DMS 273 treated with DMSO at 0.1 percent for 48 hours (cell line): ENCODE measurements at regions not wholly inside any gene's neighbourhood (a gene's known extent, or its start where the extent isn't known, plus 50 kb on each side); places are given as distances from the start of the nearest gene placed in this dataset.

Experiments used
- DNase-seq: peaks from one replicate; lab custom pipeline; 2025; lab: John Stamatoyannopoulos, UW

- no peak for DNase-seq
Observed at GRCh38 chr2:220114443-220114842, 487.0 kb downstream of the SLC4A3 start.

DNA sequence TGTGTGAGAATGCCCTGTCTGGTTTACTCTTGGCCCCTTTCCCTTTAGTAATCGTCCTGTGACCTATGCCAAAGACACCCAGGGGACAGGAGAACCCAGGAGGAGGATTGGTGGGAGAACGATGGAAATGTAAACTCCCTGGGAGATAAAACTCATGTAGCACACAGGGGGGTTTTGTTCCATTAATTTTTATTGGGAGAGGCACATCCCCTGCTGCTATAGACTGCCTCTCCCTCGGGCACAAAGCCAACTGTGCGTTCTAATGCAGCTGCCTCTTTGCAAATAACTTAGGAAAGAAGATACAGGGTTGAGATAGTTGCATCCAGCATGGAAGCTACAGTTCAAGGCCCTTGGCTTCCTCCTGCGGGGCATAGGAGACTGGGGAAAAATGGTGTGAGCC is 489.6 kb downstream of the SLC4A3 start:
- no peak for DNase-seq

- no peak for DNase-seq
Observed at GRCh38 chr2:220120041-220120440, 492.6 kb downstream of the SLC4A3 start.

DNA sequence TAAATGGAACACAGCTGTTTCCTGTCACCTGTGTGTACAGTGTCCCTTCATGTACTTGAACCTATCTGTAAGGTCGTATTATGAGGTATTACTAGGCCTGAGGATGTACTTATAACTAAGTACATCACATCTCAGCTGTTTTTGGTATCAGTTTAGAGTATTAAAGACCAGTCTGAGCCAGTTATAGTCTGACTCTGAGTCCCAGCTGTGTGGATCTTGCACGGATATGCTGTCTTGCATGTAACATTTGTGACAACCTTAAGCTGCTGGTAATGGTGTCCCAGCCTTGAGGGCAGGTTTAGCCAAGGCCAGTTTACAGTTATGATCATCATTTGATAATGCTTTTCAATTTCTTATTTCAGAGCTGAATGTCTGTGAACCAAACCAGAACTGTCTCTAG is 496.3 kb downstream of the SLC4A3 start:
- no peak for DNase-seq

- no peak for DNase-seq
Observed at GRCh38 chr2:220125551-220125950, 498.1 kb downstream of the SLC4A3 start.

DNA sequence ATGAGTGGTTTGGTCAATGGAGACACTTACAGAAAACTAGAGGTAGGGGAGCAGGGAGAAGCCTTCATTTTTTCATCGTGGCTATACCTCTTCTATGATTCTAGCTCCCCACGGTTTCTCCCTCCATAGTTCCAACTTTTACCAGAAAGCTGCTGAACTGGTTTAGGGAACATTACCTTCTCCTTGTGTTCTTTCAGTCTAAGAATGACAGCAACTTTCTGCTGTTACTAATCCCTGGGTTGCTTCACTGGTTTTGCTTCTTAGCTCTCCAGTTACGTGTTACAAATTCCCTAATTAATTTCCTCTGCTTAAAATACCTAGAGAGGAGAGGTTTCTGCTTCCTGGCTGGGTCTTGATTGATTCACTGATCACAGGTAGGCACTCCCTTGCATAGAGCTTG is 499.9 kb downstream of the SLC4A3 start:
- no peak for DNase-seq

DNA sequence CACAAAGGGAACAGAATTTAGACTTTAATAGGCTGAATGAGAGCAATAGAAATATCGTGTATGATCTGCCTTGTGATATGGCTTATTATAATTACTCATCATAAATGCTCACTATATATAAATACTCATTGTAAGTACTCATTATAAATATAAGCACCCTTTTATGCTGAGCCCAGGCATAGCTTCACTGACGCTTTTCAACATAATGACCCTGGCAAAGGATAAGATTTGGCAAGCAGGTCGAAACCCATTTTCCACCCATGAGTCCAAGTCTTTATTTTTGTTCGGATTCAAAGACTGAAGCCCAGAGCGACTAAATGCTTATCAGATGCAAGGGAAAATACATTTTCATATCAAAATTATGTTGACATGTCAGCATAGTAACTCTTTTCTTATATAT is 500.4 kb downstream of the SLC4A3 start:
- no peak for DNase-seq

DNA sequence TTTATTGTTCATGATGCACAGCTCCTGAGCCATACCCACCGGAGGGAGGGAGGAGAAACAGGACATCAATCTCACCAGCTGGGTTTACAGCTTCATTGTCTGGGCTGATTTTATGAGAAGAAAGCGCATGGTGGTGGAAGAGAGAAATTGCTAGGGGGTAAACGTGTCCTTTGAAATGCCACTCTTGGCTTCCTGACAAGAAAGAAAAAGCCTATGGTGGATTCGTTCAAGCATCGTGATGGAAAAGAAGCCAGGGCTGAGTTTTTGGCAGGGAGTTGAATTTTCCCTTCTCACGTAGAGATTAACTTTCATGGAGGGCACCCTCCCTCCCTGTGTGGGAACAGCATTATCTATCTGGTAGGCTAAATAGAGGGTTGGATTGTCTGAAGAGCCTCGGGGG is 502.0 kb downstream of the SLC4A3 start:
- DNase-seq: no peak

DNA sequence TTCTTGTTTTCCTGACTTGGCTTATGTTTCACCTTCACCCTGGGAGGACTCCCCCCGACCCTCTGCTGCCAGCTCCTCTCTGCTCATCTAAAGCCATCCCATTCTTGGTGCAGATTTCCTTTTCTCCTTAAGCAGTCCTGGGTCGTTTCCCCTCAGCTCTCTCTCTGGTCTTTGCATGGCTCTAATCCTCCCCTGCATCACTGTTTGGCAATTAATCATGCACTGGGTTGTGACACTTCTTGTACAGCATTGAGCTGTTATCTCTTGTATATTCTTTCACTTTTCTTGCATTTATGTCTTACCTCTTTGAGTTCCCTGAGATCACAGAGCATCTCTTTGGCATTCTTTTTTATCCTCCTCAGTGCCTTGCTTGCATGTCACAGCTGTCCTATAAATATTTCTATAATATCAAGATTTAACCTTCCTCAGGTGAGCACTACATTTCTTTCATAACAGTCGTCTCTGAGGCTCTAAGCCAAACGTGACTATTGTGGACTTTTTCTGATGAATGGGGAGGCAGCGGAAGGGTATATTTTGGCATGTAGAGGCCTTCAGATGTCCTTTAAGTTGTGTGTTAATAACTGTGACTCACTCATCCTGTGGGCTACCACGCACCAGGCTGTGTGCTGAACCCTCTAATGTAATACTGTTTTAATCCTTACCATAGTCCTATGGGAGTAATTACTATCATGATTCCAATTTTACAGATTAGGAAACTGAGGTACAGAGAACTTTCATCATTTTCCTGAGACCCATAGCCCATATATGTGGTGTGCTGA is 507.5 kb downstream of the SLC4A3 start:
- no peak for DNase-seq

DNA sequence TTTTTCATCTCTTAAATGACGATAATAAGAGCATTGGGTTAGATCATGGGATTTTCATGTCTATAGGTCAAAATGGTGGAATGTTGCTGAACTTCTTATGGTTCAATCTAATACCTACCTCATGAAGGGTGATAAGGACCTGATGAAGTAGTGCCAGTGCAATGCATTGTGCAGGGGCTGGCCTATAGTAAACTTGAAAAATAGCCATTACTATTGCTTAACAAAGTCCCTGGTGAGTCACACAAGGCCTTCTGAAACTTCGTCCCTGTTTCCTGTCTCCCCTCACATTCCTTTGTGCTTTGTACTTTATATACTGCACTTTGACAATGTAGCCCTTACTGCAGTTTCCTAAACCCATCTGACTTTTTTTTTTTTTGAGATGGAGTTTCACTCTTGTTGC is 515.9 kb downstream of the SLC4A3 start:
- no peak for DNase-seq

GRCh38 chr2:220144411-220144810 is 517.0 kb downstream of the SLC4A3 start:
- no peak for DNase-seq

DNA sequence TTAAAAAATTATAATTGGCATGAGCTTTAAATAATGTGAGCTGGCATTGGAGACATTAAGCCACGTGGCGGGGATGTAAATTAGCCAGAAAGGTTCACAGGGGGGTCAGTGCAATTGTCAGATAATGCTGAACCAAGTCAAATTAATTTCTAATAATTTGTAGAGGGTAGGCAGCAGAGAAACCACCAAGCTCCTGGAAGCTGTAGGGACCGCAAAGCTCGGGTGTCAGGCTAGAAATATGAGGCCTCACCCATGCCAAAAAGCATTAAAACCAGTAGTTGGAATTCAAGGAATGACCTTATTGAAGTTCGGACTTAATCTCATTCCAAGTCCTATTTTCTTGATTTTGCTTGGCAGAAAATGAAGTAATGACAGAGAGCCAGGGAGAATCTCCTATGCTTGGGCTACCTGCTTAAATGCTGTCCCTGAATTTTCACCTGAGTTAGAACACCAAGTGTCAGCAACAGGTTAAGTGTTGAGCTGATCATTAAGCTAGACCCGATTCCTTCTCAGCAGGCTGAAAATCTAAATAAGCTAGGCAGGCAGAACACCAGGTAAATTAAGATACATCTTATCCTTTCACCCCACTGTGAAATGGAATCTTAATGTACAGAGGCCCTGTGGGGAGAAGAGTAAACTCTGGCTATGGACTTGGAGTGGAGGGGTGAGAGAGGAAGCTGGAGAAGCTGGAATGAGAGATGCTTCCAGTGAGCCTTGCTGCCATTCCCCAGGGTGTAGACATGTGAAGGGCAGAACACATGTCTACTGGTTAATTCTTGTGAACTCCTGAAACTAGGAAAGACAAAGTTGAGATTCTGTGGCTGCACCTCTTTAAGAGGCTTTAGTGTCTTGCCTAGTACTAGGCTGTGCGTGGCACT is 520.0 kb downstream of the SLC4A3 start:
- DNase-seq: no peak

DNA sequence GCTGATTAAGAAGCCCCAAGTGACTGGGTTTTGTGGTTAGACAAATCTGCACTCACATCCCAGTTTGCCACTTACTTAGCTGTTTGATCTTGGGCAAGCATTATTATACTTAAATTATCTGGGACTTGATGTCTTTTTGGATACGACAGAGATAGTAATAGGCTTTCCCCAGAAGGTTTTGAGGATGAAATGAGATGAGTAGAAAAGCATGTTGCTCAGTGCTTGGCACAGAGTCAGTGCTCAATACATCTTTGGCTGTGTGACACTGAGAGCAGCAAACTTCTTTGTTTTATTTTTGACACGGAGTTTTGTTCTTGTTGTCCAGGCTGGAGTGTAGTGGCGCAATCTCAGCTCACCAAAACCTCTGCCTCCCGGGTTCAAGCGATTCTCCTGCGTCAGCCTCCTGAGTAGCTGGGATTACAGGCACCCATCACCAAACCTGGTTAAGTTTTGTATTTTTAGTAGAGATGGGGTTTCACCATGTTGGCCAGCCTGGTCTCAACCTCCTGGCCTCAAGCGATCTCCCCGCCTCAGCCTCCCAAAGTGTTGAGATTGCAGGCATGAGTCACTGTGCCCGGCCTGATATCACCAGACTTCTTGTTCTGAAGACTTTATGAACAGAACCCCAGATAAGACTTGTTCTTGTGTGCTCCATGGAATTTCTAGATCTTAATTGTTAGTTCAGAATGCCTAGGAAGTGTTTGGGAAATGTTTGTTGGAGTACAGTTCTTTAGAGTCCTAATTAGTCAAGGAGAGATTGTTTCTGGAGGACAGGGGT is 521.2 kb downstream of the SLC4A3 start:
- no peak for DNase-seq

GRCh38 chr2:220151341-220151740 is 523.9 kb downstream of the SLC4A3 start:
- DNase-seq: no peak

DNA sequence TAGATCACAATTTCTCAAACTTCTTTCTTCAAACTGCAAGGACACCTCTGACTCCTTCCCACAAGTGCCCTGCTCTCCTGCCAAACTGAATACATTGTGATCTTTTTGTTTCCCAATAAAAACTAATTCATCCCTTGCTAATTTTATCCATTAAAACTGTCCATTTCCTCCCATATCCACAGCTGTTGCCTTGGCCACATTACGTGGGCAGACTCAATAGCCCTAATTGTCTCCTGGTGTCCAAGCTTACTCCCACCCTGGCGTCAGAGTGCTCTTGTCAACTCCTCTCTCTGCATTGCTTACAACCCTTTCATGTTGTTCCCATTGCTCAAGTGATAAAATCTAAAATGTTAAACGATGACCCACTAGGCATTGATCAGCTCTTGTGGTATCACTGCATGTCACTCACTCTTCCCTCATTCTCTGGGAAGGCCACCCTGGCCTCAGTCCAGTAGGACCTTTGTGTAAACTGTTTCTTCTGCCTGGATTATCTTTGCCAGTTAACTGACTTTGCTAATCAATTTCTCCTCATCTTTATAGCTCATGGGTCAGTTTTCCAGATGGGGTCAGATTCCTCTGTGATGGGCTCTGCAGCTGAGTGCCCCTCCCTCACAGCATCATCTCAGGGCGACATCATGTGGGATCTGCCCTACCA is 525.0 kb downstream of the SLC4A3 start:
- DNase-seq: no peak

DNA sequence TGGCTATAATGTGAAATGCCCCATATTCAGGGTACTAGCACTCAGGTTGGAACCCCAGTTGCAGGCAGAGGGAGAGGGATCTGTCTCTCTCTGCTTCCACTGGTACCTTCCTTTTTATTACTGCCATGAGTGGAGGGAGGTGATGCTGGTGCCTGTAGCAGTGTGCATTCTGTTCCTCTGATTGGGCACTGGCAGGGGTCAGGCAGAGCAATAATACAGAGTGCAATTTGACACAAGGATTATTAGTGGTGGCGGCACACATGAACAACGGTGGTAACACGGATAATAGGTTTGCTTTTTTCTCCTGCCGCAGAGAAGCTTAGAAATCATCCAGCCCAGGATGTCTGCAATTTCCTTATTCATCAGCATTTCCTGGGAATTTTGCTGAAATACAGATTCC is 525.7 kb downstream of the SLC4A3 start:
- no peak for DNase-seq

- no peak for DNase-seq
Observed at GRCh38 chr2:220154304-220154703, 526.9 kb downstream of the SLC4A3 start.

DNA sequence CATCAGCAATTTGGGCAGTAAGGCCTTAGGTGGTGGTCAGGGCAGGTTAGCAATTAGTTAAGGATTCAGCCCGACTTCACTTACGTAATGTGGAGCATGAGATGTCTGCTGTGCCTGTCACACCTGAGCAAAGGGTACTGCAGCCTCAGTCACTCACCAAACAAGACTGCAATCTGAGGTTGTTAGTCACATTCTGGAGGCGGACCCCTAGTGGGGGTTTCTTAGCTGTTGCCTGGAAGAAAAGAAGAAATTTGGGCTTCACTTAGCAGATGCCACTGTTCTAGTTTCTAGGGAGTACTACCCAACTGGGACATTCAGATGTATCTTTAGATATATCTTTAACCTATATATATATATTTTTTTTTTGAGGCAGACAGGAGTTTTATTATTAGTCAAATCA is 529.9 kb downstream of the SLC4A3 start:
- no peak for DNase-seq

GRCh38 chr2:220159738-220160137 is 532.3 kb downstream of the SLC4A3 start:
- no peak for DNase-seq

GRCh38 chr2:220162320-220162719 is 534.9 kb downstream of the SLC4A3 start:
- no peak for DNase-seq

GRCh38 chr2:220163486-220163885 is 536.1 kb downstream of the SLC4A3 start:
- DNase-seq: no peak

- DNase-seq: no peak
Observed at GRCh38 chr2:220165401-220165800, 538.0 kb downstream of the SLC4A3 start.
